C4-2B (cell line): ENCODE measurements at regions not wholly inside any gene's neighbourhood (a gene's known extent, or its start where the extent isn't known, plus 50 kb on each side); places are given as distances from the start of the nearest gene placed in this dataset.

Source experiments
- CTCF ChIP-seq: fragments of 450-650 bp; conservative IDR thresholded peaks from 2 replicates; pipeline ENCODE4 v1.5.1; 2017; ENCODE audit warnings: mild to moderate bottlenecking
- ZFX ChIP-seq: fragments of 450-650 bp; IDR thresholded peaks from 2 replicates; pipeline ENCODE4 v1.6.1; 2017

- no peak for TF ChIP-seq CTCF
- no peak for TF ChIP-seq ZFX
These were observed 304.6 kb downstream of the MTX2 start for GRCh38 chr2:176573612-176574483.
